SU-DHL-6 (cell line): ENCODE measurements at regions not wholly inside any gene's neighbourhood (a gene's known extent, or its start where the extent isn't known, plus 50 kb on each side); places are given as distances from the start of the nearest gene placed in this dataset.

Experiments used
- CTCF ChIP-seq: fragments of 200-600 bp; sonication (generic); IDR thresholded peaks from one replicate; pipeline ENCODE4 v1.5.1; 2017; ENCODE audit warnings: antibody characterized with exemption, mild to moderate bottlenecking, low read length, moderate library complexity; ENCODE audit not compliant: insufficient read depth, poor library complexity, severe bottlenecking
- EZH2phosphoT487 ChIP-seq: fragments of 200-600 bp; sonication (generic), shearing (Covaris generic); conservative IDR thresholded peaks from 2 replicates; pipeline ENCODE4 v1.6.1; 2018; ENCODE audit warnings: mild to moderate bottlenecking, antibody characterized with exemption, low read length, moderate library complexity, mixed read lengths

GRCh38 chr10:130921911-130922440, 389.5 kb downstream of the TCERG1L start:
- TF ChIP-seq CTCF: no peak
- no peak for TF ChIP-seq EZH2phosphoT487
